GM10248 (cell line): ENCODE measurements at regions not wholly inside any gene's neighbourhood (a gene's known extent, or its start where the extent isn't known, plus 50 kb on each side); places are given as distances from the start of the nearest gene placed in this dataset.

Experiments used
- CTCF ChIA-PET: fragments of 300-600 bp; sonication (Branson Sonifier 250); formaldehyde crosslinking; extraction: SDS; loops from one replicate; lab custom pipeline; 2021; ENCODE audit warnings: antibody characterized with exemption; lab: Yijun Ruan, JAX
- POLR2A ChIA-PET: fragments of 350-650 bp; sonication (Branson Sonifier 250); formaldehyde crosslinking; extraction: SDS; loops from one replicate; lab custom pipeline; 2020; ENCODE audit warnings: antibody characterized with exemption; lab: Yijun Ruan, JAX
- DNase-seq: peaks from one replicate; pipeline ENCODE4 v3.0.0; 2012; ENCODE audit errors: extremely low spot score
- TF ChIP-seq, protein P1 (sequence below): IDR thresholded peaks from 2 replicates; pipeline ENCODE4 v1.5.1; 2012; ENCODE audit warnings: mild to moderate bottlenecking, low read depth; ENCODE audit errors: extremely low read depth, missing control alignments, control extremely low read depth

DNA sequence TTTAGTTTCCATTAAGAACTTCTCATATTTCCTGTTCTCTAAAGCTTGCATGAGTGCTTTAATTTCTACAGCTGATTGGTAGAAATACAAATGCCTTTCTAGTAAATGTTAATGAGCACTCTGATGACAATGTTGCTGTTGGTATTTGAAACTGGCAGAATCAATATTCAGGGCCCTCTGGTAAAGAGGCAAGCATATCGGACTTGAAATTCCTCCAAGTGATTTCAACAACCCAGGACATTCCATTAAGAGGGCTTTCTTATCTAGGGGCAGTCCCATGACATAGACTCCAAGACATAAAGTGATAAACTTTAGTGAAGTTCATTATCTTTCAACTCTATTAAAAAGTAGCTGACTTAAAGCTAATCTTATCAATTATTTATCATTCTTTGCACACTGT is 83.1 kb upstream of the VCX start:
- TF ChIP-seq, protein P1, sequence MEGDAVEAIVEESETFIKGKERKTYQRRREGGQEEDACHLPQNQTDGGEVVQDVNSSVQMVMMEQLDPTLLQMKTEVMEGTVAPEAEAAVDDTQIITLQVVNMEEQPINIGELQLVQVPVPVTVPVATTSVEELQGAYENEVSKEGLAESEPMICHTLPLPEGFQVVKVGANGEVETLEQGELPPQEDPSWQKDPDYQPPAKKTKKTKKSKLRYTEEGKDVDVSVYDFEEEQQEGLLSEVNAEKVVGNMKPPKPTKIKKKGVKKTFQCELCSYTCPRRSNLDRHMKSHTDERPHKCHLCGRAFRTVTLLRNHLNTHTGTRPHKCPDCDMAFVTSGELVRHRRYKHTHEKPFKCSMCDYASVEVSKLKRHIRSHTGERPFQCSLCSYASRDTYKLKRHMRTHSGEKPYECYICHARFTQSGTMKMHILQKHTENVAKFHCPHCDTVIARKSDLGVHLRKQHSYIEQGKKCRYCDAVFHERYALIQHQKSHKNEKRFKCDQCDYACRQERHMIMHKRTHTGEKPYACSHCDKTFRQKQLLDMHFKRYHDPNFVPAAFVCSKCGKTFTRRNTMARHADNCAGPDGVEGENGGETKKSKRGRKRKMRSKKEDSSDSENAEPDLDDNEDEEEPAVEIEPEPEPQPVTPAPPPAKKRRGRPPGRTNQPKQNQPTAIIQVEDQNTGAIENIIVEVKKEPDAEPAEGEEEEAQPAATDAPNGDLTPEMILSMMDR = no peak
- CTCF ChIA-PET = no interaction called here

DNA sequence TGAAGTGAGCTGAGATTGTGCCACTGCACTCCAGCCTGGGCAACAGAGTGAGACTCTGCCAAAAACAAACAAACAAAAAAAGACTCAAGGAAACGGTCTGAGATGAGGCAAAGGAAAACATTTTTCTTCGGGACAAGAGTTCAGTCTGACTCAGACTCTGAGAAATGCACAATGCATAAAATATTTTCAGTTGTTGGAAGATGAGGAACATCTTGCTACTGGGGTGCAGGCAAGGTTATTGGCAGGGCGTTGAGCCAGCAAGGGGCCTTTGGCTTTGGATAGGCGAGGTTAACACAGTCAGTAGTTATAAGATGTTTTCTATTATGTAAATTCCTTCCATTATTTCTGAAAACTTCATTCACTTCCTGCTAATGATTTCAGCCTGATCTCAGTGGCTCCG is 96.1 kb upstream of the VCX start:
- CTCF ChIA-PET = no interaction called here
- TF ChIP-seq, protein P1 = no peak
- POLR2A ChIA-PET = no interaction called here
- DNase-seq = no peak

More for the DNA sequence above, 83.1 kb upstream of the VCX start:
- POLR2A ChIA-PET = no interaction called here
- DNase-seq = no peak

DNA sequence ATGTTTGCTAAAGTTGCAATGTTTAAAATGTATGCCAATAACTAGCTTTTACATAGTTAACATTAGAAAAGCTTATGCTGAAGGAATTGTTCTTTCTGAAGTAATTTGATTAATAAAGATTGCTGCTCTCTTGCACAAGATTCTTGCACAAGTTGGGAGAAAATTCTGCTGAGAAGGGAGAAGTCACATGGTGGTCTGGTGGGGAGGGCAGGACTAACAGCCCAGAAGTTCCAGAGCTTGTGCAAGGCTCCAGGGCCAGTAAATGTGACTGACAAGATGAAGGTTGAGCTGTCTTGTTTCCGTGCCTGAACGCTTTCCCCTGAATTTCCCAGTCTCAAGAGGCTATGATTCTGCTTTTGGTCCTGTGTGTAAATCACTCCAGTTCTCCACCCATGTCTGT is 112.9 kb upstream of the VCX start:
- no peak for DNase-seq
- CTCF ChIA-PET = interaction anchor here (1.0 kb wide), 1 partner anchor 10 kb away, joined by 3 read pairs; no protein-coding TSS in a partner anchor
- POLR2A ChIA-PET = no interaction called here
- TF ChIP-seq, protein P1 = no peak

DNA sequence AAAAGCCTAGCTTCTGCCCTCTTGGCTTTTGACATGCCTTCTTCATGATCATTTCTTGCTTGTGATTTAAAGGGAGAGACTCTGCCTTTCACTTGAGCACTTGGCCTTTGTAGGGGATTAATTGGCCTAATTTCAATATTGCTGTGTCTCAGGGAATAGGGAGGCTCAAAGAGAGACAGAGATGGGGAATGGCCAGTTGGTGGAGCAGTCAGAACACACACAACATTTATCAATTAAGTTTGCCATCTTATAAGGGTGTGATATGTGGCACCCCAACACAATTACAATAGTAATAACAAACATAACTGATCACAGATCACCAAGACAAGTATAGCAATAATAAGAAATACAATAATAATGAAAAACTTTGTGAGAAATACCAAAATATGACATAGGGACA is 122.5 kb upstream of the VCX start:
- no peak for DNase-seq
- ChIA-PET POLR2A (no interaction called here), CTCF (interaction anchor here (0.8 kb wide), 1 partner anchor 10 kb away, joined by 3 read pairs; no protein-coding TSS in a partner anchor)
- TF ChIP-seq, protein P1 = no peak

DNA sequence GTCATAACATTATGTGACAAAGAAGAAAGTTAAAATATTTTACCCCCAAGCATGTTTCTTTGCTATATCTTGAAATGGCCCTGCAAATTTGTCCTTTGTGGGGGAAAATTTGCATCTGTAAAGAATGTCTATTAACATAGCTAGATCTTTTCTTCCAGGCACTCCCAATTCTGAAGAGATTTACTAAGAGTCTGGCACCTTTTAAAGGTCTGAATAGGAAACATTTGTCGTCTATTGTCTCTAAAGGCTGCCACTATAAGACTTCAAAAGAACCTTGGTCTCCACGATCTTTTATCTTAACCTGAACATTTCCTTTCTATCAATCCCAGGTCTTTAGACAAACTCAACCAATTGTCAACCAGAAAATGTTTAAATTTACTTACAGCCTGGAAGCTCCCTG is 128.6 kb upstream of the VCX start:
- TF ChIP-seq, protein P1 = no peak
- CTCF ChIA-PET = no interaction called here
- no peak for DNase-seq
- POLR2A ChIA-PET = no interaction called here

DNA sequence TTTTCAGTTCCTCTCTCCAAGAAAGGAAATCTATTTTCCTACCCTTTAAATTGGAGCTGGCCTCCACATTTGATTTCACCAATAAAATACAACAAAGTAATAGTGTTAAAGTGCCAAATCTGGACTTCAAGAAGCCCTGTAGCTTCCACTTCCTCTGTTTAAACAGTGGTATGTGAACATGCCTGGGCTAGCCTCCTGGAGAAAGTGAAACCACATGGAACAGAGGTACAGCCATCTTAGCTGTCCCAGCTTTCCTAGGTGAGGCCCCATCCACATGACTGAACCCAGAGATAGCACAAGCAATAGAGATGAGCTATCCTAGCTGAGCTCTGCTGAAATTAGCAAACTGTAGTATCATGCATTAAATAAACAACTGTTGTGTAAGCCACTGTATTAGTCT is 131.8 kb upstream of the VCX start:
- POLR2A ChIA-PET = no interaction called here
- CTCF ChIA-PET = interaction anchor here (0.7 to 1.7 kb wide), 2 partner anchors 10 to 85 kb away, joined by 3 read pairs; no protein-coding TSS in a partner anchor
- DNase-seq = no peak
- TF ChIP-seq, protein P1 = no peak

DNA sequence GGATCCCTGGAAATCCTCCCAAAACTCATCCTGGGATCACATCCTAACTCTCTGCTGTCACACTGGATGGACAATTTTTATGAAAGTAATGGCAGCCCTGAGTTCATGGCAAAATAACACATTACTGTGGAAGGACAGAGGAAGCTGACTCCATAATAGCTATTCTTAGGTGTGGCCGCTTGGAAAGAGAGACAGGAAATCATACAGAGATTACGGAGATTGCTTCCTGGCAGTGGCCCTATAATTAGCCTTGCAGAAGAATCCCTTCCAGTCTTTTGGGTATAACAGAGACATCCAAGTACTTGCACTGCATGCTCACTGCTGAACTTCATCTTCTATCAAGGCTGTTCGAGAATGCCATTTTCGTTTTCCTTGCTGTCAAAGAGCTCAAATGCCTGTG is 133.1 kb upstream of the VCX start:
- CTCF ChIA-PET = interaction anchor here (1.7 kb wide), 1 partner anchor 11 kb away, joined by 3 read pairs; no protein-coding TSS in a partner anchor
- POLR2A ChIA-PET = no interaction called here
- no peak for DNase-seq
- TF ChIP-seq, protein P1 = no peak
